Stimulated activated CD8-positive, alpha-beta memory T cell treated with anti-CD3 and anti-CD28 coated beads, Interleukin-4, amount 100 ng/mL, for 48 hours (primary cell): ENCODE measurements at regions not wholly inside any gene's neighbourhood (a gene's known extent, or its start where the extent isn't known, plus 50 kb on each side); places are given as distances from the start of the nearest gene placed in this dataset.
"Not testable (repeated sequence)": the region's sequence is repeated elsewhere in the genome, so short reads cannot be mapped to it uniquely, and the experiment has no call there.

Experiments
- DNase-seq: peaks from one replicate; pipeline ENCODE4 v3.0.0-alpha.2; 2020

DNA sequence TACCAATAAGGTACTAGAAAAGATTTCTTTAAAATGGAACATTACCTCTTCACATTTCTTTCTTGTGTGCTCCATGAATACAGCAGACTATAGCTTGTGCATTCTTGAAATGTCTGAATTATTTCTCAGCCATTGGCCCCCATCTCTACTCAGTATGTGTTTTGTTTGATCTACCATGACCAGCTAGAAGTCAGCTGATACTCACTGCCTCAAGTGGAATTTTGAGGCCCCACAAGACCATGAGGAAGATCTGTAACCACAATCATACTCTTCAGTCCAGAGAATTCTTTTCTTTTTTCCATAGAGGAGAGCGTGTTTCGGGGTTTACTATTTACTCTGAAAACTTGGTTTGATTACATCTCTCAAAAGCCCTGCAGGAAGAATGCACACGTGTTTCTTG lies 319.1 kb downstream of the TOX3 start:
- DNase-seq, result no peak

DNA sequence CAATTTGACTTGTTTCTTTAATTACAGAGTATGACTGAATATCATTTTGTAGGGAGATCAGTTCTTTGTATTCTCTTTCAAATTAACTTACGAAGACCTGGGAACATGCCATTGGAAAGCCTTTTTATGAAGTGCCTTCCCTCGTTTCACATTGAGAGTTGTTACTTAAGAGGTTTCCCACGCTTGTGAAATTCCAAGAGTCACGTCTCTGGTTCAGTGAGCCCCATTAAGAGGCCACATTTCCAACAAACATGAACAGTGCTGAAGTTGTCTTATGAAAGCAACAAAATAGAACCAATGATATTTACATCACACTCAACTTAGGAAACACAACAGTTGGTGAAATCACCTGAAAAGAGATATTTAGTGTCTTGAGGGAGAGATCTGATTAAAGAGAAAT lies 334.1 kb downstream of the TOX3 start:
- DNase-seq, result no peak

DNA sequence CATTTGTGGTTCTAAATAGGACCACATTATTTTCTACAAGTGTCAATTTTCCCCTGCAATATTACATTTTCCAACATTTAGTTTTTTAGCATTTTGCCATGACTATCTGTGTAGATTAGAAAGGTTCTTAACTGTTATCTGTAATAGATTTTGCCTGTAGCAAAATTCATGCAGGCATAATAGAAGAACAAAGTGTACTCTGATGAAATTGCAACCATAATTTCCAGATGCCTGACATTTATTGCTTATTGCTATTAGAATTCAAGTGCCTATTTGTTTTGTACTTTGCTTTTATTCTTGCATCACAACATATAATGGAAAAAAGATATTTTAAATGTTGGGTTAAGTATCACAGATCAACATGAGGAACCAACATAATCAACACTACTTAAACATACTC lies 337.7 kb downstream of the TOX3 start:
- no peak for DNase-seq

GRCh38 chr16:52203096-52203495 lies 343.8 kb downstream of the TOX3 start:
- no peak for DNase-seq

DNA sequence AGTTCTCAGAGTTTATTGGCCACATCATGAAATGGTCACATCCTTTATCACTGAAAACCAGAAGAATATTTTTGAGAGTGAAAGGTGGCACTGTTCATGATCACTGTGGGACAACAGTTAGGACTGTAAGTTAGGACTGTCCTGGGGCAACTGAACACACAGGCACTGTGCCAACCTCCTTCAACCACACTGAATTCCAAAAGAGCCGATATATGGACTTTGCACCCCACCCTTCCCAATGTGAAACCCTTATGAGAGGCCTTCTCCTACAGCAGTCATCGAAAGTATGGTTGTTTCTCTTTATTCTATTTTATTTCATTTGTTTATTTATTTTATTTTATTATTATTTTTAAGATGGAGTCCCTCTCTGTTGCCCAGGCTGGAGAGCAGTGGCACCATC lies 353.5 kb downstream of the TOX3 start:
- DNase-seq, result no peak

- DNase-seq, result peak; percentile 66
Measured at GRCh38 chr16:52191531-52192134, 355.3 kb downstream of the TOX3 start.

- DNase-seq, result no peak
Measured at GRCh38 chr16:52184336-52184735, 362.6 kb downstream of the TOX3 start.

- DNase-seq, result no peak
Measured at GRCh38 chr16:52182840-52183239, 364.1 kb downstream of the TOX3 start.

DNA sequence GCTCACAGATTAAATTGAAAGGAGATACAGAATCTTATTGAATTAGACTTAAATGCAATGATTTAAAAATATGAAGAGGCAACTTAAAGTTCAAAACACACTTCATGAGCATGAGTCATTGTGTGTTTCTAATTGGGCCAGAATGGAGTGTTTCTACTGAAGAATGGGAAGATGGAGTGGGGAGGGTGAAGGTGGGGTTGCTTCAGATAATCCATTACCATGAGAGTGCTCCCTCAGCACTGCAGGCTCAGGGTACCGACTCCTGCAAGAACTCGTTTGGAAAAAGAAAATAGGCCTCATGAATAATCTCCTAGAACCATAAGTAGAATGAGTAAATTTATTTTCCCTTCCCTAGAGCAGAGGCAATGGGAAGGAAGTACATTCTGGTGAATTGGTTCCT lies 372.8 kb downstream of the TOX3 start:
- no peak for DNase-seq

DNA sequence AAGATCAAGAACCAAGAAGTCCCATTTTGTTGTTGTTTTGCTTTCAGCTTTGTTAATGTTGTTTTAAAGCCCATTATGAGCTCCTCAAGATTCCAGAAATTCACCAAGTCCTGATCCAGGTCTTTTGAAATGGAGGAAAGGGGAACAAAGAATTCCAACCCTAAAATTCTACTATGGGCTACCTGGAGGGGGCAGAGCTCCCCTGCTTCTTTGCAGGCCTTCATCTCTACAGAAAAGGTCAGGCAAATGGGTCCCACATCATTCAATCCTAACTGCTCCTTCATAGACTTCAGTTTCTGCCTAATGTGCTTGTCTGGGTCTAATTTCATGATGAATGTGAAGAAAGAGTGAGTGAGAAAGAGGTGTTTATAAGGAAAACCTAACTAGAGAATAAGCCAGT lies 375.5 kb downstream of the TOX3 start:
- no peak for DNase-seq

GRCh38 chr16:52167328-52167727 lies 379.6 kb downstream of the TOX3 start:
- DNase-seq, result no peak

GRCh38 chr16:52165961-52166360 lies 381.0 kb downstream of the TOX3 start:
- no peak for DNase-seq

DNA sequence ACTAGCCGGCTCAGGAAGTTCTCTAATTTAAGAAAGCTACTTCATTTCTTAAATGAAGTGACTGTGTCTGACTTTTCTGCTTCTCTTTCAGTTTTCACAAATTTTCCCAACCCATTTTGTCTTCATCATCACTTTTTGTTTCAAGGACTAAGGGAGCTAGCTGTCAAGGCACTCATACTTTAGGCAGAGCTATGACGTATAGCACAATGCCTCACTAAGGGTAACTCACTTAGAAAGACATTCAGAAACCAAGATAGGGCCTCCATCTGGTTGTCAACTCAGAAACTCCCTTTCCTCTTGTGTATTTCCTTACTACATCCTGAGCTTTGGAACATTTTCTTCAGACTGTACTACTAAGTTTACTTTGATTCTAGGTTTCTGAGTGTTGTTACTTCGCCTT lies 397.9 kb downstream of the TOX3 start:
- no peak for DNase-seq

DNA sequence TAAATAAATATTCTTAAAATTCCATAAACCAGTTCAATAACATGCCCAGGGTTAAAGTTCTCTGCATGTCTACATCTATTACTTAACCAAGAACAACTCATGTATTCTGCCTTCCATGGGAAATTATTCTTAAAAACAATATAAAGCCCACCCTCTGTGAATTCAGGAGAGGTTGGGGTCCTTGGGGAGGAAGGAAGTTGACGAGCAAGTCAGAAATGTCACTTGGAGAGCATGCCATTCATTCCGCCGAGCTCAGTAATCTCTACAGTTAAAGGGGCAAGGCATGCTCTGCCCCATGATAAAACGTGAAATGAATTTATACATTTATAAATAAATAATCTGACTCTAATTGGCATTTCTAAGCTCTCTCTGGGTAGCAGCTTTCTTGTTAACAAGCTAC lies 405.1 kb downstream of the TOX3 start:
- no peak for DNase-seq

- no peak for DNase-seq
Measured at GRCh38 chr16:52128361-52128760, 418.6 kb downstream of the TOX3 start.

GRCh38 chr16:52123842-52124241 lies 423.1 kb downstream of the TOX3 start:
- DNase-seq, result no peak

DNA sequence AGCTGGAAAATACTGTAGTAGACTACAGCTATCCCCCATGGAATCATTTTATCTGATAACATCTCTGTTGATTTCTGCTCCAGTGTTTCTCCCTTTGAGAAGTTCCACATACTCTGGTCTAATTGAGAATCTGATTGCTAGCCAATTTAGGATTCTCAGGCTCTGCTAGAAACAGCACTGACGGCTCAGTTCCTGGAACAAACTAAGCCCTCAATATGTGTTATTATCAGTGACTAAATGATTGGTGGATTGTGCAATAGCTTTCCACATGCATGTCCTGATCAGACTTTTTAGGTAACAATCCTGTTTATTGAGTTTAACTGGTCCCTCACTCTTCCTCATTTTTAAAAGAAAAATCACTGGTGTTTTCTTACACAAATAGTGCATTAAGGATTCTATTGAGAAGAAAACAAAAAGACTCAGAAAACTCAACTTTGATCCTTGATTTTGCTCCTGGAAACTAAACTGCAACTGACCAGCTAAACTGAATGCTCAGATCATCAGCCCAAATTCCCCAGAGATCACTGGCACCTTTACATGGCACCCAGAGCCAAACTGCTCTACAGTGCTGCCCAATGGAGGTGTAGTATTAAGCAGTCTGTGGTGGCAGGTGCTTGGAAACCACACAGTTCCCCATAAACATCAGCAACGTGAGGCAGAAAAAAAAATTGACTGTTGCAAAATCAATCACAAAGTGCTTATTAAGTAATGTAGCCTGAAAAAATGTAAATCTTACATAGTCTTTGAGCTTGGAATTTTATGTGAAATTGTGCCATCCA lies 423.7 kb downstream of the TOX3 start:
- DNase-seq, result no peak

DNA sequence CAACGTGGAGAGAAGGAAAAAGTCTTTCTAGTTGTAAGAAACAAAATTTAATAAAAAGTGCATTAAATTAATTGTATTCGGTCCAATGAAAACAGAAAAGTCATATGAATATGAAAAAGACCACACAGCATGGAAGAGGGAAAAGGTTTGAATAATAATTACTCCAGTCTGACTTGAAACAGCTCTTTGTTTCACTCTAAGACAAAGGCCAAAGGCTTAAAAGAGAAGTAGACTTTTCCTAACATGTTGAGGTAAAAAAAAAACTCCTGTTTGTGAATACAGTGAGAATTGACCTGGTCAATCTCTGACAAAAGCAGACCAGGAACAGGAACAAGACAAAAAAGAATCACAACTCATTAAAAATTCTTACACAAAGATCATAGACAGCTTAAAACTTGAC lies 429.8 kb downstream of the TOX3 start:
- DNase-seq, result no peak

- no peak for DNase-seq
Measured at GRCh38 chr16:52114379-52114778, 432.6 kb downstream of the TOX3 start.

- no peak for DNase-seq
Measured at GRCh38 chr16:52113533-52114183, 433.3 kb downstream of the TOX3 start.

GRCh38 chr16:52104993-52105392 lies 441.9 kb downstream of the TOX3 start:
- not testable (repeated sequence) for DNase-seq

GRCh38 chr16:52103791-52104190 lies 443.2 kb downstream of the TOX3 start:
- no peak for DNase-seq

GRCh38 chr16:52101246-52101645 lies 445.7 kb downstream of the TOX3 start:
- DNase-seq, result no peak

DNA sequence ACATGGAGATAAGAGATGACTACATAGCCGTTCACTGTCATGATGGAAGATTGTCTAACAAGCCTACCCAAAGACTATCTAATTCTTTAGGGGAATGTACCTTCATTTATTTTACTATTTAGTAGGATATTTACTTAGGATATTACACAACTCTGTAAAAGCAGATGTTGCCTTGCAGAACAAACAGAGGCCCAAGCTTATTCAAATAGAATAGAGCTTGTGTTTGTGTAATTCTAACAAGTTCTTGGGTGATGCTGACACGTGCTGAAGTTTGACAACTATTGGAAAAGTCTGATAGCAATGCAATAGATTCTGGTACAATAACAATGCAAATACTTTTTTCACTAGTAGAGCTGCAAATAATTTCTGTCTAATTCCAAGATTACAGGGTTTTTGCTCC lies 447.6 kb downstream of the TOX3 start:
- DNase-seq, result no peak
